Activated CD4-positive, alpha-beta memory T cell treated with anti-CD3 and anti-CD28 coated beads, Interleukin-2, amount 10 ng/mL, durations not matched to agents 7 days and 5 days (primary cell): ENCODE measurements at regions not wholly inside any gene's neighbourhood (a gene's known extent, or its start where the extent isn't known, plus 50 kb on each side); places are given as distances from the start of the nearest gene placed in this dataset.

Experiments
- CTCF ChIA-PET: fragments of 350-600 bp; sonication (Branson Sonifier 250); formaldehyde crosslinking; loops from one replicate; lab custom pipeline; 2021; ENCODE audit warnings: antibody characterized with exemption, inconsistent platforms; lab: Charles Lee
- POLR2A ChIA-PET: fragments of 350-600 bp; sonication (Branson Sonifier 250); formaldehyde crosslinking; loops from one replicate; lab custom pipeline; 2021; ENCODE audit warnings: antibody characterized with exemption; lab: Charles Lee
- DNase-seq: peaks from one replicate; pipeline ENCODE4 v3.0.0-alpha.2; 2020
- H3K27ac Mint-ChIP-seq: one replicate; pipeline ENCODE4 v1.8.0; 2021; ENCODE audit warnings: mild to moderate bottlenecking, mixed read lengths
- H3K27me3 Mint-ChIP-seq: one replicate; pipeline ENCODE4 v1.8.0; 2021; ENCODE audit warnings: mixed read lengths
- H3K36me3 Mint-ChIP-seq: one replicate; pipeline ENCODE4 v1.8.0; 2021; ENCODE audit warnings: low read depth, mixed read lengths
- H3K4me1 Mint-ChIP-seq: one replicate; pipeline ENCODE4 v1.8.0; 2021; ENCODE audit warnings: mixed read lengths
- H3K4me3 Mint-ChIP-seq: one replicate; pipeline ENCODE4 v1.8.0; 2021; ENCODE audit warnings: mild to moderate bottlenecking, mixed read lengths
- H3K9me3 Mint-ChIP-seq: one replicate; pipeline ENCODE4 v1.8.0; 2021; ENCODE audit warnings: mixed read lengths

DNA sequence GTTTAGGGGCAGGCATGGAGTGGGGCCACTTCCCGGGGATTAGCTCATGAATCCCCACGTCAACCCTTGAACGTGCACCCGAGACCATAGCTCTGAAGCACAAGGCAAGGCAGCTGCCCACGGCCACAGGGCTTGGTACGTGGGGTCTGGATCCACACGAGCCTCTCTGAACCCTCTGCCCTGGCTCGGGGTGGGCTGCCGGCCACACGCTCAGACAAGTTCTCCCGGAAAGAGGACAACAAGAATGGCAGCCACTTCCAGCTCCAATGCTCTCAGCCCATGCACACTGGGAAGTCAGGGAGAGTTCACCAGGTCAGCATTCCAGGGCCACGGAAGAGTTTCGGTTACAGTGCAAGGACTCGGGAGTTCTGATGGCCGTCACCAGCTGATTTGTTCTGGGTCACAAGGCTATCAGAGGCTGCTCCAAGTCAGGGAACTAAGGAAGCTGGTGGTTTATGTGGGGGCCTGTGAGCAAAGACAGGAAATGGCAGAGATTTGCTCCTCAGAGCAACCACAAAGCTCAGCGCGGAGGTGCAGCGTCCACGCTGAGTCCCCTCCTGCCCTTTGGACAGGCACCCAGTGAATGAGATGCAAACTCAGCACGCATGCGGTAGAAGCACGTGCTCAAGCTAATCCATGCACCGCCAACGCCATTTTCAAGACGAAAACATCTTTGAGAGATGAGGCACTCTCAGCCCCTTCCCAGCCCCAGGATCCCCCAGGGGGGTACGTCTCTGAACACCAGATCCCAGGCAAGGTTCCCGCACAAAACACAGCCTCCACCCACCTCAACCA lies 356.4 kb downstream of the FOXL1 start:
- Mint-ChIP-seq H3K9me3 (peaks cover 5% of the 10 kb centered on the region), H3K27me3 (peaks cover 21% of the 10 kb centered on the region), H3K4me1 (no peaks in the 10 kb centered on the region), H3K36me3 (no peaks in the 10 kb centered on the region), H3K27ac (no peak overlapping the region), H3K4me3 (no peak overlapping the region)
- POLR2A ChIA-PET, result no interaction called here
- CTCF ChIA-PET, result no interaction called here
- DNase-seq, result no peak

DNA sequence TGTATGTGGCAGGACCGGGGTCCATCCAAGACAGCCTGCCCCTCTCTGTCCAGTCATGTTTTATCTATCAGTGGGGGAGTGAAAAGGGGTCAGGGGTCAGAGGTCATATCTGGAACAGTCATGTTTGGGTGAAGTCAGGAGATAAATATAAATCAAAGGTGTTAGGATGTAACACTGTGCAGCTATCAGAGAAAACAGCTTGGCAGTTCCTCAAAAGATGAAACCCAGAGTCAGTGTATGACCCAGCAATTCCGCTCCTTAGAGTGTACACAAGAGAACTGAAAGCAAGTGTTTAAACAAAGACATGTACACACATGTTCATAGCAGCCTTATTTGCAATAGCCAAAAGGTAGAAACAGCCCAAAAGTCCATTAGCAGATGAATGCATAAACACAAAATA lies 361.3 kb downstream of the FOXL1 start:
- Mint-ChIP-seq H3K36me3 (no peaks in the 10 kb centered on the region), H3K27me3 (peaks cover 17% of the 10 kb centered on the region), H3K9me3 (peaks cover 11% of the 10 kb centered on the region), H3K27ac (no peak overlapping the region), H3K4me1 (no peaks in the 10 kb centered on the region), H3K4me3 (no peak overlapping the region)
- DNase-seq, result no peak
- POLR2A ChIA-PET, result no interaction called here
- CTCF ChIA-PET, result no interaction called here

DNA sequence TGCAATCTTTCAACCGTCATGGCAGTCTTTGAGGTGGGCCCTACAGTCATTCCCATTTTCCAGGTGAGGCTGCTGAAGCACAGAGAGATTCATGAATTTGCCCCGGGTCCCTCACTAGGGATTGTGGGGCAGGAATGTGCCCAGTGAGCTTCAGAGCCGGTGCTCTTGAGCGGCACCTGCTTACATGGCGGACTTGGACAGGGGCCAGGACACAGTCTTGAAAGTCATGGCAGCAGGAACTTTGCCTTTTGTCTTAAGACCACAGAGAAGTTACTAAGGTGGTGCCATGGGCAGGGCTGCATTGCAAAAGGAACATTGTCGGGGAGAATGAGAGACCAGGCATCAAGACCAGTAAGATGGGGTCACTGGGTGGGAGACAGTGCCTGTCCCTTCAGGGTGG lies 363.4 kb downstream of the FOXL1 start:
- no peaks in the 10 kb centered on the region for H3K4me1 Mint-ChIP-seq
- no peak overlapping the region for H3K4me3 Mint-ChIP-seq
- DNase-seq, result no peak
- CTCF ChIA-PET, result no interaction called here
- peaks cover 6% of the 10 kb centered on the region for H3K27me3 Mint-ChIP-seq
- no peak overlapping the region for H3K27ac Mint-ChIP-seq
- POLR2A ChIA-PET, result no interaction called here
- H3K36me3 Mint-ChIP-seq, result no peaks in the 10 kb centered on the region
- peaks cover 11% of the 10 kb centered on the region for H3K9me3 Mint-ChIP-seq

DNA sequence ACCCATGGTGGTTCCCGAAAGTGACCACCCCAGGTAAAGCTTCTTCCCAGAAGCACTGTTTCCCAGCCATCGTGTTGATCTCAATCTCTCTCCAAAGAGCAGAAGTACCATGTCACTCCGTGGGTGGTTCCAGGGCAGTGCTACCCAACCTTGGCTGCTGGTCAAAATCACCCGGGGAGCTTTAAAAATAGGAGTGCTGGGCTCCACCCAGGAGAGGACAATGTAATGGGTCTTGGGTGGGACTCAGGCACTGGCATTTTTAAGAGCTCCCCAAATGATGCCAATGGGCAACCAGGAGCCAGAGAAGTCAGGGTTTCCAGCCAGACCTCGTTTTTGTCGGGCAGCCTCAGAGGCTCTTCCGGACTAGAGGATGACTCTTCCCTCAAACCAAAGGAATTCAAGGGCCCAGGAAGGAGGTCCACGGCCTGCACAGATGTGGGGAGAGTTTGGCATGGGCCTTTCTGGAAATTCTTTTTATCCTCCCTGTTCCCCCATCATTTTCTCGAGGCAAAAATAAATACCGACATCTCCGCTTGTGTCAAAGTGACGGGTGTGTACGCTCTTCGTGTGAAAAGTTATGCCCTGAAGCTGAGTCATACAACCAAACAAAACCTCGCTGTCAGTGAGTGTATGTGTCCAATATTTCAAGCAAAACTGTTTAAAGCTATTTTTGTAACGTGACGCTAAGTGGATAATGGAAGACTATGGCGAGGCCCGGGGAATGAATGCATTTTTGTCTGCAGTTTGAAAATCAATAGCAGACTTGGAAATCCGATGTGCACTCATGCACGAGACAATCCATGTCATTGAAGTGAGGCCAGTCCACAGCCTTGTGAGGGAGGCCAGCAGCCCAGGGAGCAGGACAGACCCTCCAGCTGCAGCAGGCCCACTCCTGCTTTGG lies 364.1 kb downstream of the FOXL1 start:
- Mint-ChIP-seq H3K27ac (no peak overlapping the region), H3K9me3 (peaks cover 11% of the 10 kb centered on the region), H3K4me3 (no peak overlapping the region), H3K4me1 (no peaks in the 10 kb centered on the region), H3K36me3 (no peaks in the 10 kb centered on the region), H3K27me3 (peaks cover 2% of the 10 kb centered on the region)
- CTCF ChIA-PET, result no interaction called here
- no peak for DNase-seq
- POLR2A ChIA-PET, result no interaction called here

DNA sequence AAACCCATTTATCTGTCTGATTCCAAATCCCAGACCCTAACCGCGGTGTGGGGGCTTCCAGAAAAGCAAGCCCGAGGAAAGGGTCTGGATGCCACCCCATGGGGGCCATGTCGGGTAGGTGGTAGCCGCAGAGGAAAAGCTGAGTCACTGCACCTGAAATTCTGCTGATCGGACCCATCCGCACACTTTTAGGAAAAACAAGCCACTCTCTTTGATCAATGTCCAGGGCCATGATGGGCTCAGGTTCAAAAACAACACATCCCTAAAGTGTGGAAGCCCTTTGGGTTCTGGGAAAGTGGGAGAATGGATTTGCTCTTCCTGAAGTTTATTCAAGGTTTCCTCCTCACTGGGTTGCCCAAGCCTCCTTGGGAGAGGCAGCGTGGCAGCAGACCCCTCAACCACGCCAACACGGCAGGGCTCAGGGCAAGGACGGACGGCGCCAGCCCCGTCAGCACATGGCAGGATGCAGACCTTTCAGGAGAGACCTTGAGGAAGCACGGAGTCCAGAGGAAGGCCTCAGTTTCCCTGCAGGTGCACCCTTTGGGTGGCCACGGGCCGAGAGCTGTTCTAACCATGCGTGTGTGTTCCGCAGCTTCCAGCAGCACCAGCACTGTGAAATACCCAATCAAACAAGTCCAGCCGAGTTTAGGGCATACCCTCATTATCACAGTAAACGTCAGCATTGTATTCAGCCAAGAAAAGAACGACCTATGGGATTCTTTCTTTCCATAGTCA lies 367.0 kb downstream of the FOXL1 start:
- H3K36me3 Mint-ChIP-seq, result no peaks in the 10 kb centered on the region
- no peak overlapping the region for H3K4me3 Mint-ChIP-seq
- POLR2A ChIA-PET, result no interaction called here
- H3K9me3 Mint-ChIP-seq, result peaks cover under 1% of the 10 kb centered on the region
- H3K27ac Mint-ChIP-seq, result no peak overlapping the region
- H3K27me3 Mint-ChIP-seq, result no peaks in the 10 kb centered on the region
- no peak for DNase-seq
- CTCF ChIA-PET, result no interaction called here
- no peaks in the 10 kb centered on the region for H3K4me1 Mint-ChIP-seq

DNA sequence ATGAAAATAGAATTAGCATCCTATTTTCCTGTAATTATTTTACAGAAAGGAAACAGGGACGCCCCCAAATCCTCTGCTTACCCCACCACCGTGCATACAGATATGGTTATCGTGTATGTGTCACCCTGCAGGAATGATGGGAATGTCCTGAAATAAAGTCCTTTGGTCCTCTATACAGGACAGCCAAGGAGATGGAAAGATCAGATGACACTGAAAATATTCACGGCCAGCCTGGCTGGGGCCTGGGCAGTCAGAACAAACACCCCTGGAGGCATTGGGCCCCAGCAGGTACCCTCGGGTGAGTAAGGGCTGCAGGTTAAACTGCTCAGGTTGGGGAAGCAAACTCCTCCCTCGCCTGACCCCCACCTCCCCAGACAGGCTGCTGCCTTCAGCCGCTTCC lies 368.0 kb downstream of the FOXL1 start:
- Mint-ChIP-seq H3K9me3 (no peaks in the 10 kb centered on the region), H3K27ac (no peak overlapping the region), H3K27me3 (no peaks in the 10 kb centered on the region), H3K36me3 (no peaks in the 10 kb centered on the region), H3K4me1 (no peaks in the 10 kb centered on the region), H3K4me3 (no peak overlapping the region)
- ChIA-PET CTCF (no interaction called here), POLR2A (no interaction called here)
- no peak for DNase-seq

DNA sequence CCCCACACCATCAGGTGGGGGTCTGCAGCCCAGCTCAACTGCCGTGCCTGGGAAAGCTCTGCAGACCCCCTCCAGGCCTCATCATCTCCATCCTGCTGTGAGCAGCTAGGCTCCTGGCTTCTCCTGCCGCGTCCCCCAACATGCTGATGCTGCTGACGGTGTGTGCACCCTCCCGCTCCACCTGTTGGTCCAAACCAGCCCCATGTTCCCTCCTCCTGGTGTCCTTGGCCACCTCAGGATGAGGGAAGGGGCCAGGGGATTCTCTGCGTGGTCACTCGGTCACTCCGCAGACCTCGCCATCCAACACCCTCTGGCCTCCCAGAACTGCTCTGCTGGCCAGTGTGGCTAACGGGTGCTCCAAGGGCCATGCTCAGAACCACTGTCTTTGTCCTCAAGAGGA lies 368.6 kb downstream of the FOXL1 start:
- CTCF ChIA-PET, result no interaction called here
- no peak for DNase-seq
- no peak overlapping the region for H3K4me3 Mint-ChIP-seq
- H3K36me3 Mint-ChIP-seq, result no peaks in the 10 kb centered on the region
- no peaks in the 10 kb centered on the region for H3K4me1 Mint-ChIP-seq
- H3K9me3 Mint-ChIP-seq, result no peaks in the 10 kb centered on the region
- H3K27ac Mint-ChIP-seq, result no peak overlapping the region
- no peaks in the 10 kb centered on the region for H3K27me3 Mint-ChIP-seq
- POLR2A ChIA-PET, result no interaction called here

DNA sequence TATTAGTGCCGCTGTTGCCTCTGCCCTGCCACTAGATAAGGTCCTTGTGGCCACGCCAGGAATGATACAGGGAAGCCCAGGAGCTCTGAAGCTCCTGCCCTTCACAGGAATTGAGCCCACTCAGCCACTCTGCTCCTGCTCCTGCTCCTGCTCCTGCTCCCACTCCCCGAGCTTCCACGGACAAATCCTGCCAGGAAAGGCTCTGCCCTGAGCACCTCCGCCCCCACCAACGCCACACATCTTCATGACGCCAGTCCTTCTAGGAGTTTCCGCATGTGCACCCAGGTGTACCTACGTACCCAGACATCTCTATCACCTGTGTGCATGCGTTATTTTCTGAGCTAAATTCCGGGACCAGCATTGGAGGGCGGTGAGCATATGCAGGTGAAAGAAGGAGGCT lies 369.1 kb downstream of the C16orf95 start:
- Mint-ChIP-seq H3K4me1 (no peaks in the 10 kb centered on the region), H3K4me3 (no peak overlapping the region), H3K9me3 (no peaks in the 10 kb centered on the region), H3K27ac (no peak overlapping the region), H3K36me3 (no peaks in the 10 kb centered on the region), H3K27me3 (no peaks in the 10 kb centered on the region)
- ChIA-PET POLR2A (no interaction called here), CTCF (no interaction called here)
- DNase-seq, result no peak

DNA sequence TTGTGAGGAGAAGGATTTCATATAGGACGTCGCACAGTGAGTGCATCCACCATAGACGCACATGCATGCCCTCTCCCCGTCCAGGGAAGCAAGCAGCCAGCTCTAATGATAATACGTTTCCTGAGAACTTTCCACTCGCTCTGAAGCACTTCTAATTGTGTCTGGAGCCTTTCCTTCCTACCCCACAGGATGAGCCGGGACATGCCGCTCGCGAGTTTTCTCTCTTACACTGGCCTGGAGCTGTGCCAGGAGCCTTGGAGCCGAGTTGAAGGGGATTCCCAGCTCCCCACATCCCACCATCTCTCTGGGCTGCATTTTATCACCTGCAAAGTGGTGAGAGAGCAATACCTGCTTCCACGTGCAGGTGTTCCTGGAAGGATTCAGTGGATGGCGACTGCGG lies 368.1 kb downstream of the C16orf95 start:
- ChIA-PET POLR2A (no interaction called here), CTCF (no interaction called here)
- Mint-ChIP-seq H3K9me3 (no peaks in the 10 kb centered on the region), H3K36me3 (no peaks in the 10 kb centered on the region), H3K27ac (no peak overlapping the region), H3K27me3 (no peaks in the 10 kb centered on the region), H3K4me3 (no peak overlapping the region), H3K4me1 (no peaks in the 10 kb centered on the region)
- no peak for DNase-seq

DNA sequence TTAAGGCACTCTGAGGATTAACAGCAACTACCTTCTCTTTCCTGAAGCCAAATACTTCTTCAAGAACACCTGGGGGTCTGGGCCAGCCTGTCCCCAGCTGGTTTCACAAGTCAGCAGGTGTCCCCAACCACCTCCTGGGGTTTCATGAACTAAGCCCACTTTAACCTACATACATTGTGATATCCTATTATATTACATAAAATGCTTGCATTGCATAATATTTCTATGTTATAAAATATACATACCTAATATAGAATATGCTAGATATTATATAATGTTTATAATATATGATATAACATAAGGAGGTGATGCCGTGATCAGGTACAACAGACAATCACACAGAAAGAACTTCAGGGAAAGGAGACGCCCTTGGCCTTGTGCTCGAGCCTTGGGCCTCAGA lies 367.6 kb downstream of the C16orf95 start:
- H3K36me3 Mint-ChIP-seq, result no peaks in the 10 kb centered on the region
- H3K27me3 Mint-ChIP-seq, result no peaks in the 10 kb centered on the region
- POLR2A ChIA-PET, result no interaction called here
- no peaks in the 10 kb centered on the region for H3K4me1 Mint-ChIP-seq
- DNase-seq, result no peak
- H3K9me3 Mint-ChIP-seq, result no peaks in the 10 kb centered on the region
- CTCF ChIA-PET, result no interaction called here
- no peak overlapping the region for H3K4me3 Mint-ChIP-seq
- H3K27ac Mint-ChIP-seq, result no peak overlapping the region

DNA sequence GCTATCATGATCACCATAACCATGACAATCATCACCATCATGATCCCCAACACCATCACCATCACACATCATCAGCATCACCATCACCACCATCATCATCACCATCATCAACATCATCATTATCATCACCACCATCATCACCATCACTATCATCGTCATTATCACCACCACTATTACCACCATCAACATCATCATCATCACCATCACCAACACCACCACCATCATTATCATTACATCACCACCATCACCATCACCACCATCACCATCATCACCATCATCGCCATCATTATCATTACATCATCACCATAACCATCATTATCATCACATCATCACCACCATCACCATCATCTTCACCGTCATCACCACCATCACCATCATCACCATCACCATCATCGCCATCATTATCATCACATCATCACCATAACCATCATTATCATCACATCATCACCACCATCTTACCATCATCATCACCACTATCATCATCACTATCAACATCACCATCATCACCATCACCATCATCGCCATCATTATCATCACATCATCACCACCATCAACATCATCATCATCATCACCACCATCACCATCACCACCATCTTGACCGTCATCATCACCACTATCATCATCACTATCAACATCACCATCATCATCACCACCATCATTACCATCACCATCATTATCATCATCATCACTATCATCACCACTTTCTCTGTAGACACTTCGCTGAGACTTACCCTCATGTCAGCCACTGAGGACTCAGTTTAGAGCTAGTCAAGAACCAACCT lies 366.0 kb downstream of the C16orf95 start:
- no peaks in the 10 kb centered on the region for H3K9me3 Mint-ChIP-seq

DNA sequence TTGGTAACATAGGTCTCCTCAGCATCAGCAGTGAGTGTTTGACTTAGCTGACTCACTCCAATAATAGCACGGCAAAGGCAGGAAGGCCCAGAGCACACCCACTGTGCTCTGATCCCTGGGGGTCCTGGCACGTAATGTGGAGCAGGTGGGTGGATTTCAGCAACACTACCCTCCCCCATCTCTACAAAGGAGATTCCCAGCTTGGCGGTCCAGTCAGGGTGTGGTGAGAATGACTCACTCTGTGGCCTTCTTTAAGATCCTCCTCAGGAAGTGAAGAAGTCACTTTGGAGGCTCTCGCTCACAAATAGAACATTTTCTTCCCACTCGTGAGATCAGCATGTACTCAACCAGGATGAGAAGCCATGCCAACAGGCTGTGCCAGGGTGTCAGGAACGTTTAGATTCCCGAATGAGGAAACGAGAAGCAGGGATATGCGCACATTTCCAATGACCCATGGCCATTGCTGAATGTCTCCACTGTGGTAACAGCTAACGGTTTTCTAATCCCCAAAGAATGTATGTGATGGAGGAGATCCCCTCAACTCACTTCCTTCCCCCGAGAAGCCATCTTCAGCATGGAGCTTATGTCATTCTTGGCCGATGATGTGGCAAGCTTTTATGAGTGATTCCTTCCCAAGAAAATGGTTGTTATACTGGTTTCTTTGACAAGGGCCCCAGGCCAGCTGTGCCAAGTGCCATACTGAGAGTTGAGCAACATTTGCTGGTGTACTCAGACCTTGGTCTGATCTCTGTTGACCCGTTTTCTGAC lies 365.2 kb downstream of the C16orf95 start:
- no peaks in the 10 kb centered on the region for H3K27me3 Mint-ChIP-seq
- no peaks in the 10 kb centered on the region for H3K36me3 Mint-ChIP-seq
- POLR2A ChIA-PET, result no interaction called here
- CTCF ChIA-PET, result no interaction called here
- no peak overlapping the region for H3K27ac Mint-ChIP-seq
- no peak overlapping the region for H3K4me3 Mint-ChIP-seq
- peaks cover 2% of the 10 kb centered on the region for H3K4me1 Mint-ChIP-seq
- no peak for DNase-seq
- H3K9me3 Mint-ChIP-seq, result no peaks in the 10 kb centered on the region

More for the DNA sequence above, 366.0 kb downstream of the C16orf95 start:
- Mint-ChIP-seq H3K27ac (no peak overlapping the region), H3K27me3 (no peaks in the 10 kb centered on the region), H3K36me3 (no peaks in the 10 kb centered on the region), H3K4me3 (no peak overlapping the region), H3K4me1 (no peaks in the 10 kb centered on the region)
- POLR2A ChIA-PET, result no interaction called here
- no peak for DNase-seq
- CTCF ChIA-PET, result no interaction called here
